NCI-H2029 treated with DMSO at 0.1 percent for 48 hours (cell line): ENCODE measurements at regions not wholly inside any gene's neighbourhood (a gene's known extent, or its start where the extent isn't known, plus 50 kb on each side); places are given as distances from the start of the nearest gene placed in this dataset.

Experiments used
- DNase-seq: peaks from one replicate; lab custom pipeline; 2025; lab: John Stamatoyannopoulos, UW

GRCh38 chr2:120401275-120402066 lies 55.5 kb downstream of the INHBB start:
- DNase-seq: no peak

DNA sequence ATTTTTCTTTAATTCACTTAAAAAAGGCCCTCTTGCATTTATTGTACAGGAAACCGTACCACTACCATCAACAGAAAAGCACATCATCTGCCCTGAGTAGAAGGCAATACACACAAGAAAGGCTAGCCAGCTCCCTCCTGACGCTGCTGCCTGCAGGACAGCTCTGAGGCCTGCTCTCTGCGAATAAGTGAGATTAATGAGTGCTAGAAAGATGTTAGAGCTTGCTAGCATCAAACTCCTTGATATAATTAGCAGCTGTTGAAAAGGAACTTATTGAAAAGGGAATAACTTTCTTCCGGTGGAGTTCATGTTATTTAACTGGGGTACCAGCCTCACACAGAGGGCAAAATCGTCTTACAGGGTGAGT lies 56.1 kb downstream of the INHBB start:
- DNase-seq: no peak

GRCh38 chr2:120402508-120402907 lies 56.6 kb downstream of the INHBB start:
- DNase-seq: no peak

DNA sequence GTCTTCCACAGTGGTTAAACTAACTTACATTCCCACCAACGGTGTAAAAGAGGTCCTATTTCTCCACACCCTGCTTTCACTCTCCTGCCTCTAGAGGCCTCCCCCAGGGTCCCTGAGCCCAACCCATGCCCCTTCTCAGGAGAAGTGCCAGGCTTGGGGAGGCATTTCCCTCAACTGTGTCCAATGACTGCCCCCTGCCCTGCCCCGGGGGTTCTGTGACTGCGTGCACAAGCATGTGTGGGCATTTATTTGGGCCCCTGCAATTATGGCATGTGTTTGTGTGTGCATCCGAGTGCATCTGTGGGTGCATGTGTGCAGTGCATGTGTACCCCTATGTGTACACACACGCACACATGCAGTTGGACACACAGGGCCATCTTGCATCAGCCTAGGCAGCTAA lies 57.3 kb downstream of the INHBB start:
- DNase-seq: no peak

DNA sequence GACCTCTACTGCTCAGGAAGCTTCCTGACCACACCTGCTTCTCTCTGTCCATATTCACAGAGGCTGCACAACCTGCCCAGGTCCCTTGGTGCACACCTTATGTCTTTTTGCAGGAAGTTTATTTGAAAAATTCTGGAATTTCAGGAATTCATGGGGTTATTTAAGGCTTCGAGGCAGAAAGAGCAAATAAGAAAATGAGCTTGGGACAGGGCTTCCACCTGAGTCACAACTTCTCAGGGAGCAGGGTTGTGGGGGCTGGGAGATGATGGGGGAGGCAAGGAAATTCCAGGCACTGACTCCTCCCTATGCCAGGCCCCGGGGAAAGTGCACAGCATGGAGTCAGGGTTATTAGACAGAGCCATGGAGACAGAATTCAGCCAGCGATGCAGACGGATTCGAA lies 57.7 kb downstream of the INHBB start:
- no peak for DNase-seq

- no peak for DNase-seq
Measured at GRCh38 chr2:120404274-120404673, 58.3 kb downstream of the INHBB start.

GRCh38 chr2:120404941-120405758 lies 59.2 kb downstream of the INHBB start:
- DNase-seq: no peak

GRCh38 chr2:120405759-120406099 lies 59.8 kb downstream of the INHBB start:
- DNase-seq: no peak

DNA sequence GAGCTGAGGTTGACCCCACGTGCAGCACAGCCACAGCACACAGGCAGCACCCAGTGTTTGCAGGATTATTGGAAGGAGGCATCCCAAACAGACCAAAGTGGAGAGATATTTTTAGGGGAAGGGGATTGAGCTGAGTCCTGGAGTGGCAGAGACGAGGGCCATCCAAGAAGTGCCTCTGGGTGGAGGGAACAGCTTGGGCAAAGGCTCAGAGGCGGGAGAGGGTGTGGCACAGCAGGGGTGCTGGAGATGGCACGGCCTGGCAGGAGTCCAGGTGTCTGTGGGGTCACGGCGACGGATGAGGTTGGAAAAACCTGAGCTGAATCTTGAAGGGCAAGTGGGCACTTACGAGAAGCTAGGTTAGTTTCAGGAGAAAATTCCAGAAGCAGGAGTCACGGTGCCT lies 60.6 kb downstream of the INHBB start:
- no peak for DNase-seq

DNA sequence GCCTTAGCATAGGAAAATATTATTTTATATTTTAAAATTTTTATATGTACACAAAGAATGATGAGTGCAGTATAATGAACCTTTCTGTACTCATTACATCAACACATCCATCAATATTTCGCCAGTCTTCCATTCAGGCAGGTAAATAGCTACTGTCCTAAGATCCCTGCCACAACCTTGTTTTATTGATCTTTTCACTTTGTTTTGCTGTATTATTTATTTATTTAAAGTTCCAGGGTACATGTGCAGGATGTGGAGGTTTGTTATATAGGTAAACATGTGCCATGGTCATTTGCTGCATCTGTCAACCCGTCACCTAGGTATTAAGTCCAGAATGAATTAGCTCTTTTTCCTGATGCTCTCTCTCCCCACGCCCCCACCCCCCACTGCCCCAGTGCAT lies 64.6 kb downstream of the INHBB start:
- DNase-seq: no peak

DNA sequence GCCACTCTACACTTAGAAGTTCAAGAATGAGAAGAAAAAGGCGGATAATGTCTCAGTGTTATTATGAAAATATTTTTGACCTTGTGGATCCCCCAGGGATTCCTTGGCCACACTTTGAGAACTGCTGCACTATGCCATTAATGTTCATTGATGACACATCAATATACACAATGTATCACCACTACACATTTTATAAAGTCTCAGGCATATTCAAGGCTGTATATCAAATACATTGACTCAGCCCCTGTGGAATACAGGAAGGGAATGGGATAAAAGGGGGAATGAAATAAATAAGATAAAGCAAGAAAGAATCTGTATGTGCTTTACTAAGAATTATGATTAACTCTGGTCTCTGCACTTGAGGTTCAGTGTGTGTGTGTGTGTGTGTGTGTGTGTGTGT lies 69.1 kb downstream of the INHBB start:
- DNase-seq: no peak

DNA sequence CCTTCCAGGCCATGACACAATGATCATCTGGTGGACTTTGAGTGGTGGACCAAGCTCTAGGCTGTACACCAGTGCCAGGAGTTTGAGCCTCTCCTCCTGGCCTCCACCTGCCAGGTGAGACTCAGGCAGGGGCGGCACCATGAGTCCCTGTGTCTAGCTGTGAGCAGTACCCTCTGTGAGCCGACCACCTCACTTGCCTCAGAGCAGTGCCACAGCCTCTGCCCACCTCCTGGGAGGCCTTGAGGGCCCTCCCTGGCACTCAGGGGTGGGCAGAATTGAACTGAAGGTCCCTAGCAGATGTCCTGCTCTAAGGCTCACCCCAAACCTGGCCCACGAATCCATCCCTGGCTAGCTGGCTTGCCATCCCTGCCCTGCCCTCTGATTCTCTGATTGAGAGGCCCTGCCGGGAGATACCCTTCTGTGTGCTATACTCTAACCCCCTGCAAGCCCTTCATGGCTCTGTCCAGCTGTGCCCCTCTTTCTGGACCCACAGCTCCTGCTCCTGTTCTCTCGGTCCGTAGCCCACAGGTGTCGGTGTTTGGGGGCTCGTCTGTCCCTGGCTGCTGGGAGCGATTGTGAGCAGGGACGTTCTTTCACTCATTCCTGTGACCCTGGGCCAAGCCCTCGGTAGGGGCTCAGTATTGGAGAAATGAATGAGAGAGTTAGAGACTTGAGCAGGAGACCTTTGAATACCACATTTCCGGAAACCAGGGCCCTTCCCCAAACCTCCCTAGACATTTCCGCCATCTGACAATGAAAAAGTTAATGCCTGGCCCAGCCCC lies 70.0 kb downstream of the INHBB start:
- DNase-seq: no peak

DNA sequence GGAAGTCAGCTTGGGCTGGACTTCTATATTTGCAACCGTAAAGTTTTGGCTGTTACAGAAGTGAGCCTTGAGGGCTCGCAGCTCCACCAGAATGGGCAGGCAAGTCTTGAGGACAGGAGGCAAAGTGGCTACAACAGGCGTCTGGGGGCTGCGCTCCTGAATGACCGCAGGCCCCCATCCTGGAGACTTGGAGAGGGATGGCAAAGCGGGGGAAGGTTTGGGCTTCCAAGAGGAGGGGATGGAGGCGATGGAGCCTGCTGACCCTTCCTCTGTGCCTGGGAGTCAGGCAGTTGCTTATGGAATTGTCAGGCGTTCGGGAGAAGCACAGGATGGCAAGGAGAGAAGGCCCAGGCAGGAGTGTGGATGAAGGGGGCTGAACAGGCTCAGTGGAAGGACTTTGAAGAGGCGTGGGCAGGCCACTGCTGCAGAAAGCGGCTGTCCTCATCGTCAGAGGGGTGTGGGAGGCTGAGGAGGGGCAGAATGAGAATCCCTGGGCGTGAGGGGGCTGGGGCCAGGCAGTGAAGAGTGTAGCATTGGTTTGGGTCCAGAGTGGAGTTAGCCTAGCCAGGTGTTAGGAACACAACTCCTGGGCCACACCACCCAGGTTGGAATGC lies 72.3 kb downstream of the INHBB start:
- DNase-seq: no peak

DNA sequence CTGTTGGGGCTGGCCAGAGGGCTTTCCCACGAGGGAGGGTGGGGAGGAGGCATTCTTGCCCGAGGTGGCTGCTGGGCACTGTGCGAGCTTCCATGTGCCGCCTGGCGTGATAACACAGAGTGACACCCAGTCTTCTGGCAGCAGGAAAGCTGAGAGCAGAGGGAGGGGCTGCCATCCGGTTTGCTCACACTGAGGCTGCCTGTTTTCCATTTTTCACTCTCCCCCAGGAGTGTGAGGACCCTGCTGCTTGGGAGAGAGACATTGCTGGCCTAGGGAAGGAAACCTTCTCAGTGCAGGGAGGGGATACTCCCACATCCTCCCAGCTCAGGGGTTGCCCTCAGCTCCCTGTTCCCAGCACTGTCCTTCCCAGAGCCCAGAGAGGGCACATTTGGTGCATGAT lies 73.1 kb downstream of the INHBB start:
- no peak for DNase-seq

DNA sequence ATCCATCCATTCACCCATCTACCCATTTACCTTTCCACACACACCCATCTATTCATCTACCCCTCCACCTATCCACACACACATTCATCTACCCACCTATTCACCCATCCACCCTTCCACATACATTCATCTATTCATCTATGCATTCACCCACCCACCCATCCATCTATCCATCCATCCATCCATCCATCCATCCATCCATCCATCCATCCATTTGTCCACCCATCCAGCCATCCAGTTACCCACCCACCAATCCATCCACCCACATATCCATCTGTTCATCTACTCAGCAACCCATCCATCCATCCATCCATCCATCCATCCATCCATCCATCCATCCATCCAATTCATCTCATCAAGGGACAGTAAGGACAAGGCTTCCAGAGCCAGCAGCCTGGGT lies 74.0 kb downstream of the INHBB start:
- no peak for DNase-seq

DNA sequence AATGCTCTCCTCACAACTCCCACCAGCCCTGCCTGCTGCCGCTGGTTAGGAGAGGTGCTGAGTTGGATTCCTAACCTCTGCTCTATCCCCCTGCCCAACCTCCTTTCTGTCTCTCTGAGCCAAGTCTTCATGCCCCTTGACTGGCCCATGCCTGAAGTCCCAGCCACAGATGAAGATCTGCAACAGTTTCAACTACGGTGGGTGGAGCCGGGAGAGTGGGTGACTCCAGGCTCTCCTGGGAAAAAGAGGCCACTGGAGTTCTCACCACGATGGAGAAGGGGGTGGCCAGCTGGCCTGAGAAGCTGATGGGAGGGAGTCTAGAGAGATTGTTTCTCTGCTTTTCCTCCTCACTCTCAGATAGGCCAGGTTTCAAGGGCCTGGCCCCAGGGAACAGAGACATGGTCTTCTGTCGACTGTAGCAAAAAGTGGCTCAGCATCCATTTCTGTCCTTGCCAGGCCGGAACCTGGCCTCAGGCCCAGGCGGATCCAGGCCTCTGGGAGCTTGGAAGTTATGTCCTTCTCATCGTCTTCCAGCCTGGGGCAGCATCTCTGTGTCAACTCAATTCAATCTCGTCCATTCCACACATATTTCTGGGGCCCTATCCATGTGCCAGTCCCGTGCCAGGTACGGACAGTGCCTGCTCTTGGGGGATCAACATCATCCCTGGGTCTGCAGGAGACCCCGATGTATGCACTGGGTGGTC lies 75.3 kb downstream of the INHBB start:
- DNase-seq: no peak

DNA sequence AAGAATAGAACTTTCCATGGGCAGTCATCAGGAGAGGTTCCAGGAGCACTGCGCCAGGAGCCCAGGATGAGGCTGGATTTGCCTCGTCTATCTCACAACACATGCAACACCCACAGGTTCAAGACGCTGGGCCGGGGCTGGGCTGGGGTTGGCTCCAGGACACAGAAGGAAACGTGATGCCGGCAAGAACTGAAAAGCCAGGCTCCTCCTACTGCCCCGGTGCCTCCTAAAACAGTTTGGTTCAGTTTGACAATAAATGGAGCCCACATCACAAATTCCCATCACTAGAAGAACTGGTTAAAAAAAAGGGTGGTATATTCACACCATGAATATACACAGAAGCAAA lies 75.9 kb downstream of the INHBB start:
- DNase-seq: peak; percentile 33

DNA sequence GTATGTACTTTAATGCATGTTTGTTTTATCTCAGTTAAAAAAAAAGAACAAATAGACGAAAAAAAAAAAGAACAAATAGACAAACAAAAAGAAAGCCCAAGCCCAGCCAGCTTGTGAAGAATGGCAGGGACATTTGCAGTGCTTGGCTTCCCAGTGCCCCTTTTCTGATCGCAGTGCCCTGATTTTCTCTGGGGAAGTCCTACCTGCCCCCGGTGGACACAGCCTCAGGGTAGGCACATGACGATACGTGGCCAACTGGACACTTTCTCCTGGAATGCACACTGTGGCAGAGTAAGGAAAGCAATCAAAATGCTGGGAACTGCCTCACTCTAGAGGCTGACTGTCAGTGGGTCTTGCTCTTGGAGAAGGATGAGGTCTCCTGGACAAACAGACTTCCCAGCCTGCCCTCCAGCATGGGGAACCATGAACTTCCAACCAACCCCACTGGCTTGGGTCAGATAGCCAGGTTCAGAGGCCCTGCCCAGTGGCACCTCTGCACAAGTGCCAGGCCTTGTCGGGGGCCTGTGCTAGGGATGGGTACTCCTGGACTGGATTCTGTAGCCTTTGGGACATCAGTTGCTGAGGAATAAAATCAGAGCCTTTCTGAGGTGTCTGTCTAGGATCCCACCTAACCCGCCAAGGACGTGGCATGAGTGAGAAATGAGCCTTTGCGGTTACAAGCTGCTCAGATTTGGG lies 76.7 kb downstream of the INHBB start:
- DNase-seq: no peak

DNA sequence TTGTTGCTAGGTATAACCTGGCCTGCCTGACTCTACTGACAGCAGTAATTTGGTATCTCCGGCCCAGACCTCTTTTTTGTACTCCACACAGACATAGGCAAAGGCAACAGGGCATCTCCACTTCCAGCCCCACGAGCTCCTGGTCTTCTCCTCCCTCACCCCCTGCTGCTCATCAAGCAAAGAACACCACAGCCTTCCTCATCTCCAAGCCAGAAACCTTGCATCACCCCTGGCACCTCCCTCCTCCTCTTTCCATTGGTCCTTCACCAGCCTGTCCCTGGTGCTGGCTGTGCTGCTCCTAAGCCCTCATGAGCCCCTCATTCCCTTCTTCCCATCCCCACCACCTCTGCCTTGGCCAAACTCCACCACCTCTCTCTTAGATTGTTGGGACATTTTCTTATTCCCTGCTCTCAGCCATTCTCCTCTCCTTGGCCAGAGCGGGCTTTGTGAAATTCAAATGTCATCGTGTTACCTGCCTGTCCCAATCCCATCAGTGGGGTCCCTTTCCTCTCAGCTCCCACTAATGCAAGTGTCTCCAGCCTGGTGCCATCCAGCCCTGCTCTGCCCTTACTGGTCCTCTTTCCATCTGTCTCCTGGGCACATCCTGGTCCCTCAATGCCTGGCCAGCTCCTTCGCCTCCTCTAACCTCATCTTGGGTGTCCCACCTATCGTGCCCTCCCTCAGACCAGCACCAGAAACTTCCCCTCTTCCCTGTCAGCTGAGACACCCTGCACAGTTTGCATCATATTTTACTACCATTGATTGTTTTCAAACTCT lies 77.4 kb downstream of the INHBB start:
- peak; percentile 8 for DNase-seq

DNA sequence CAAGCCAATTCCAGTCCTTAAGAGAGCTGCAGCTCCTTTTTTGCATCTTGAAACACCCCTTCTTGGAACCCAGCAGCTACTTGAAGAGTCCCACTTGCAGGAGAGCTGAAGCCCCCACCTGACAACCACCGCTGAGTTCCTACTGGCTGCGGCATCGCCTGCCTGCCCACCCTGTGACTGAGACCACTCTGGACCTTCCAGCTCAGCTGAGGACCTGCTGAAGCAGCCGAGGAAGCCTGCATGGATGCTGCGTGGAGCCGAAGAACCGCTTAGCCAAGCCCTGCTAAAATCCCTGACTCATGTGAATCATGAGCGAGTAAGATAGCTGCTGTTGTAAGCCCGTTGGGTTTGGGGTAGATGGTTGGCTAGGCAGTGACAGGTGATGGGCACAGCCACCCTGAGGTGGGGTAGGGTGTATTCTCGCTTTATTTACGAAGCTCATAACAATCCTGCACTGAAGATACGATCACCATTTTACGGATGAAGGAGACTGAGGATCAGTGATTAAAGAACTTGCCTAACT lies 78.4 kb downstream of the INHBB start:
- DNase-seq: no peak
